ENCODE measurements at regions not wholly inside any gene's neighbourhood (a gene's known extent, or its start where the extent isn't known, plus 50 kb on each side); places are given as distances from the start of the nearest gene placed in this dataset.

GRCh38 chrX:51421972-51422597 is 74.3 kb downstream of the NUDT11 start:
- TF ChIP-seq, protein P1, sequence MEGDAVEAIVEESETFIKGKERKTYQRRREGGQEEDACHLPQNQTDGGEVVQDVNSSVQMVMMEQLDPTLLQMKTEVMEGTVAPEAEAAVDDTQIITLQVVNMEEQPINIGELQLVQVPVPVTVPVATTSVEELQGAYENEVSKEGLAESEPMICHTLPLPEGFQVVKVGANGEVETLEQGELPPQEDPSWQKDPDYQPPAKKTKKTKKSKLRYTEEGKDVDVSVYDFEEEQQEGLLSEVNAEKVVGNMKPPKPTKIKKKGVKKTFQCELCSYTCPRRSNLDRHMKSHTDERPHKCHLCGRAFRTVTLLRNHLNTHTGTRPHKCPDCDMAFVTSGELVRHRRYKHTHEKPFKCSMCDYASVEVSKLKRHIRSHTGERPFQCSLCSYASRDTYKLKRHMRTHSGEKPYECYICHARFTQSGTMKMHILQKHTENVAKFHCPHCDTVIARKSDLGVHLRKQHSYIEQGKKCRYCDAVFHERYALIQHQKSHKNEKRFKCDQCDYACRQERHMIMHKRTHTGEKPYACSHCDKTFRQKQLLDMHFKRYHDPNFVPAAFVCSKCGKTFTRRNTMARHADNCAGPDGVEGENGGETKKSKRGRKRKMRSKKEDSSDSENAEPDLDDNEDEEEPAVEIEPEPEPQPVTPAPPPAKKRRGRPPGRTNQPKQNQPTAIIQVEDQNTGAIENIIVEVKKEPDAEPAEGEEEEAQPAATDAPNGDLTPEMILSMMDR (IDR thresholded peaks at IDR 0.05; ENCODE audit: insufficient read depth, low read length) = no peak
- TF ChIP-seq POLR2AphosphoS5 (IDR thresholded peaks at IDR 0.05; ENCODE audit: low read depth) (no peak), GABPA (IDR thresholded peaks at IDR 0.05; ENCODE audit: low read depth) (no peak)
